Thymus (tissue), 11 donors: ENCODE measurements at regions not wholly inside any gene's neighbourhood (a gene's known extent, or its start where the extent isn't known, plus 50 kb on each side); places are given as distances from the start of the nearest gene placed in this dataset.
A peak's percentile ranks its signal among the peaks of the same experiment; 100 is the strongest.

Experiments
- DNase-seq, 9 donors: peaks; one replicate each; pipeline ENCODE4 v3.0.0-alpha.2; 2013; ENCODE audit warnings: low spot score in 9 of 9, low read depth in 6 of 9, missing footprints in 1 of 9
- H3K27ac ChIP-seq, 2 donors: one replicate each; pipeline ENCODE4 v1.5.1; 2013; ENCODE audit warnings: control low read depth in 1 of 2, low read depth in 1 of 2, low read length in 1 of 2, mild to moderate bottlenecking in 1 of 2, moderate library complexity in 1 of 2
- H3K27me3 ChIP-seq, 2 donors: one replicate each; pipeline ENCODE4 v1.5.1; 2013; ENCODE audit warnings: low read length in 1 of 2; ENCODE audit not compliant: control insufficient read depth in 2 of 2, insufficient read depth in 1 of 2
- H3K36me3 ChIP-seq, 2 donors: one replicate each; pipeline ENCODE4 v1.5.1; 2013; ENCODE audit warnings: low read length in 1 of 2, mild to moderate bottlenecking in 1 of 2, moderate library complexity in 1 of 2; ENCODE audit not compliant: control insufficient read depth in 2 of 2, insufficient read depth in 2 of 2
- H3K4me1 ChIP-seq, 2 donors: one replicate each; pipeline ENCODE4 v1.5.1; 2013; ENCODE audit warnings: low read length in 2 of 2; ENCODE audit not compliant: control insufficient read depth in 2 of 2, insufficient read depth in 2 of 2
- H3K4me3 ChIP-seq, 2 donors: one replicate each; pipeline ENCODE4 v1.5.1; 2013; ENCODE audit warnings: low read length in 2 of 2, control low read depth in 1 of 2, mild to moderate bottlenecking in 1 of 2
- H3K9me3 ChIP-seq, 2 donors: one replicate each; pipeline ENCODE4 v1.5.1; 2013; ENCODE audit warnings: low read length in 1 of 2, mild to moderate bottlenecking in 1 of 2; ENCODE audit not compliant: control insufficient read depth in 2 of 2, insufficient read depth in 1 of 2
- WGBS: extraction: QIAGEN DNeasy Blood & Tissue Kit; methylation state at CpG from one replicate; pipeline ENCODE4 v1.1.7; 2013; 5-methylcytosine and 5-hydroxymethylcytosine counted together
- donor health status: healthy.

DNA sequence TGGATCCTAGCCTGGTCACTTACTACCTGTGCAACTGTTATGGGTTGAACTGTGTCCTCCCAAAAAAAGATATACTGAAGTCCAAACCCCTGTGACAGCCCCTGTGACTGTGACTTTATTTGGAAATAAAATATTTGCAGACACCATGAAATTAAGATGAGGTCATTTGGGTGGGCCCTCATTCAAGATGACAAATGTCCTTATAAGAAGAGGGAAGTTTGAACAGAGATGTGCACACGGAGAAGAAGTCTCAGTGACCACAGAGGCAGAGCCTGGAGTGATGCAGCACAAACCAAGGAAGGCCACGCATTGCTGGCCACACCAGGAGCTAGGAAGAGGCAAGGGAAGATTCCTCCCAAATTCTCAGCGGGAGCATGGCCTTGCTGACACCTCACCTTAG lies 249.7 kb upstream of the RUNX1 start:
- WGBS = 81% methylated on average over 3 of the region's 3 CpGs
- H3K4me1 ChIP-seq = peaks cover 0 to 6% of the 10 kb centered on the region in 2 donors
- H3K27me3 ChIP-seq = no peaks in the 10 kb centered on the region
- H3K4me3 ChIP-seq = no peak overlapping the region
- H3K27ac ChIP-seq = no peak overlapping the region
- H3K36me3 ChIP-seq = no peaks in the 10 kb centered on the region
- no peaks in the 10 kb centered on the region for H3K9me3 ChIP-seq
- no peak for DNase-seq

DNA sequence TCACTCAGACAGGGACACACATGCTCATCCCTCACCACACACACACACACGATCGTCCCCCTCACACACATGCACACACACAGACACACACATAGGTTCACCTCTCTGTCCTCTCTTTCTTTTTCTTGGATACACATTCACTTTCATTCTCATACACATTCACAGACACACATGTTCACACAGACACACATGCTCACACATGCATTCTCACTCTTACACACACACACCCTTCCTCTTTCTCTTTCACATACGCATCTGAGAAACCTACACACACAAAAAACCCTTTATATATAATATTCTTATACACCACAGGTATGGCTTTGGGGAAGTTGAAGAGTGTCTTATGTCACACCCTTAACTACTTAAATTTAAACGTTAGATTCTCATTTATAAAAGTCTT lies 248.6 kb upstream of the RUNX1 start:
- peaks cover 0 to 6% of the 10 kb centered on the region in 2 donors for H3K4me1 ChIP-seq
- H3K36me3 ChIP-seq = no peaks in the 10 kb centered on the region
- no peak overlapping the region for H3K27ac ChIP-seq
- WGBS = 95% methylated on average over 4 of the region's 4 CpGs
- H3K4me3 ChIP-seq = no peak overlapping the region
- H3K27me3 ChIP-seq = no peaks in the 10 kb centered on the region
- no peak for DNase-seq
- H3K9me3 ChIP-seq = no peaks in the 10 kb centered on the region

DNA sequence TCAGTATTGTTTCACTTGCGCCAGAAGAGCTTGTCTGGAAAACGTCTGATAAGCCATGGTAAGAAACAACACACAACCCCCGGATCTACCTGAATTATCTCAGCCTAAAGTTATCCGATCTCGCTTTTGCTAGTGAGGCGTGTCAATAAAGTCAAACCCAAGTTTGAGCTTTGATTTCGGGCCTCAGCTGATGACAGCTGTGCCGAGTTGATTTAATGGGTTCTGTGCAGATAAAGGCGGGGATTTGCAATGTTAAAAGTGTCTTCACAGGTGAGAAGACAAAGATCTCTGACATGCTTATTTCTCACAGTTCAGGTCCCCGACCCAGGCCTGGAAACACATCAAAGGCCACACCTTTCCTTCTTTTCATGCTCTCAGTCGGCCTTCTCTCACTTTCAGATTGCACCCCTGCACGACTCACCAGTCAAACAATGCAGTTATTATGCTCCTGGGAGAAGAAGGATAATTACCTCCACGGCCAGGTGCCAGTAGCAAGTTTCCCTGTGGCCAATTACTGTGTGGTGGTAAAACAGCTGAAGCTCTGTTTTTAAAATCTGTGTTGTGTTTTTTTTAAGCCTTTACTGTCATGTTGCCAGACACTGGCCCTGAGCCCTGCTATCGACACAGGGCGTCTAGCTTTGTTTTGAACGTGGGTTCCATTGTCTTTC lies 245.3 kb upstream of the RUNX1 start:
- H3K4me3 ChIP-seq = no peak overlapping the region
- no peak overlapping the region for H3K27ac ChIP-seq
- H3K9me3 ChIP-seq = no peaks in the 10 kb centered on the region
- DNase-seq = peak in 1 of 9 donors; percentile 16
- H3K4me1 ChIP-seq = peaks cover 0 to 6% of the 10 kb centered on the region in 2 donors
- 86% methylated on average over 16 of the region's 16 CpGs for WGBS
- H3K36me3 ChIP-seq = no peaks in the 10 kb centered on the region
- H3K27me3 ChIP-seq = no peaks in the 10 kb centered on the region

DNA sequence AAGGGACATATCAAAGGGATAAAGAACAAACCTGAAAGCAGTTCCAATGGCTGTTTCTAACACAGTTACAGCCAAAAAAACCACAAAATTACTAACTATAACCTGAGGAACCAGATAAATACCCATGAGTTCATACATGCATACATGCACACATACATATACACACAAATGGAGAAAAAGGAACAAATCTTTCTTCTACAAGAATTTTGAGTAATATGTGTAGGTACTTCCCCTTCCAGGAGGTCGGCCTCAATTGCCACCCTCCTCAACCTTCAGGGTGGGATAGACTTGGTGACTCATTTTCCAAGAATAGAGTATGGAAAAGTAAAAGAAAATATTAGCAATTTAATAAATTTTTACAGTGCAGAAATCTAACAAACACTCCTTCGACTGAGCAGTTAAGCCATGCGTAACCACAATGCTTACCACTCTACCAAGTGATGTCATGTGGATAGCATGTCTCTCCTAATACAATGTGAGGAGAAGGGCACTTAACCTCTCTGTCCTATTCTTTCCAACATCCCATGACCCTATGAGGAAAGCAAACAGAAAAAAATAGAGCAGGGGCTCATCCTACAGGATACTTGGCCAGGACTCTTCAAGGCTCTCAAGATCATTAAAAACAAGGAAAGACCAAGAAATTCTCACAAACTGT lies 243.0 kb upstream of the RUNX1 start:
- peaks cover 1 to 4% of the 10 kb centered on the region in 2 donors for H3K9me3 ChIP-seq
- no peak for DNase-seq
- H3K36me3 ChIP-seq = no peaks in the 10 kb centered on the region
- no peaks in the 10 kb centered on the region for H3K27me3 ChIP-seq
- peaks cover 0 to 6% of the 10 kb centered on the region in 2 donors for H3K4me1 ChIP-seq
- no peak overlapping the region for H3K4me3 ChIP-seq
- no peak overlapping the region for H3K27ac ChIP-seq
- WGBS = 88% methylated on average over 3 of the region's 3 CpGs

DNA sequence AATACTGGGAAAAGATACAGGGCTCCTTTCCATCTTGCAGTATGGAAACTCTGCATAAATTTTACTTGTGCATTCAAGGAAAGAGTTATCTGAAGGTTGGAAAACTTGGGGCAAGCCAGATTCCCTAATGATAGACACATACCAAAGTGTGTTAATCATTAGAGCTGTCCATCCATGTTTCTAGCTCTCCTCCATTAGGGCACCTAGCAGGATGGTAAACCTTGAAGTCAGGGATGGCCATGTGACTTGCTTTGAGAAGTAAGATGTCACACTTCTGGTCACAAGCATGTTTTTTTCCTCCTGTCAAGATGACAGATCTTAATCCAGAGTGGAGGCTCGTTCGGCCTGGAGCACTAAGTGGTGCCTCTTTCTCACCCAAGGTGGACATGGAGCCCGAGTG lies 241.9 kb upstream of the RUNX1 start:
- H3K9me3 ChIP-seq = peaks cover 1 to 5% of the 10 kb centered on the region in 2 donors
- 95% methylated on average over 3 of the region's 3 CpGs for WGBS
- H3K27me3 ChIP-seq = no peaks in the 10 kb centered on the region

DNA sequence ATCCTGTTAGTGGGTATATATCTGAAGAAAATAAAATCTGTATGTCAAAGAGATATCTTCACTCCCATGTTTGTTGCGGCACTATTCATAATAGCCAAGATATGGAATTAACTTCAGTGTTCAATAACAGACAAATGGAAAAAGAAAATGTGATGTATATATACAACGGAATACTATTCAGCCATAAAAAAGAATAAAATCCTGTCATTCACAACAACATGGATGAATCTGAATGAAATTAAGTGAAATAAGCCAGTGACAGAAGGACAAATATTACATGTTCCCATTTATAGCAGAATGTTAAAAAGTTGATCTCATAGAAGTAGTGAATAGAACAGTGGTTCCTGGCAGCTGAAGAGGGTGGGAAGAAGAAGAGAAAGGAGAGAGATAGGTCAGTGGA lies 239.1 kb upstream of the RUNX1 start:
- H3K27me3 ChIP-seq = no peaks in the 10 kb centered on the region
- no peak overlapping the region for H3K27ac ChIP-seq
- H3K9me3 ChIP-seq = peaks cover 1 to 5% of the 10 kb centered on the region in 2 donors
- no peaks in the 10 kb centered on the region for H3K36me3 ChIP-seq
- no peak overlapping the region for H3K4me3 ChIP-seq
- H3K4me1 ChIP-seq = peaks cover 0 to 2% of the 10 kb centered on the region in 2 donors
- over 99% methylated on average over 2 of the region's 2 CpGs for WGBS
- DNase-seq = no peak

More for the DNA sequence above, 241.9 kb upstream of the RUNX1 start:
- Histone ChIP-seq H3K36me3 (no peaks in the 10 kb centered on the region), H3K4me3 (no peak overlapping the region), H3K4me1 (peaks cover 0 to 6% of the 10 kb centered on the region in 2 donors), H3K27ac (no peak overlapping the region)
- no peak for DNase-seq

DNA sequence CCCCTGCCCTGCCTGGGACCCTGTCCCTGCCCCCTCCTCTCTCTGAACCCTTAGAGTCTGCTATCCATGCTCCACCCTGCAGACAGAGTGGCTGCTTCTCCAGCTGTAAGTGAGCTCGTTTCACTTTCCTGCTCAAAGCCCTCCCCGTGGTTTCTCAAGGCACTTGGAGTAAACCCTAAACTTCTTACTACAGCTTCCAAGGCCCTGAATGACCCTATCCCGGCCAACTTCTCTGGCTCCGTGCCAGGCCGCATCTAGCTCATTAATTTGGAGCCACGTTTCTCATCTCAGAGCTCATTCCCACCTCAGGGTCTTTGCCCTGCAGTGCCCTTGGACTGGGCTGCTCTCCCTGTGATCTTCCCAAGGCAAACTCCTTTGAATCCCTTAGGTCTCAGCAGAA lies 235.1 kb upstream of the RUNX1 start:
- DNase-seq = no peak
- Histone ChIP-seq H3K9me3 (peaks cover 1 to 5% of the 10 kb centered on the region in 2 donors), H3K27ac (no peak overlapping the region), H3K4me1 (peaks cover 0 to 2% of the 10 kb centered on the region in 2 donors), H3K27me3 (no peaks in the 10 kb centered on the region), H3K4me3 (no peak overlapping the region), H3K36me3 (no peaks in the 10 kb centered on the region)
- 79% methylated on average over 6 of the region's 6 CpGs for WGBS

DNA sequence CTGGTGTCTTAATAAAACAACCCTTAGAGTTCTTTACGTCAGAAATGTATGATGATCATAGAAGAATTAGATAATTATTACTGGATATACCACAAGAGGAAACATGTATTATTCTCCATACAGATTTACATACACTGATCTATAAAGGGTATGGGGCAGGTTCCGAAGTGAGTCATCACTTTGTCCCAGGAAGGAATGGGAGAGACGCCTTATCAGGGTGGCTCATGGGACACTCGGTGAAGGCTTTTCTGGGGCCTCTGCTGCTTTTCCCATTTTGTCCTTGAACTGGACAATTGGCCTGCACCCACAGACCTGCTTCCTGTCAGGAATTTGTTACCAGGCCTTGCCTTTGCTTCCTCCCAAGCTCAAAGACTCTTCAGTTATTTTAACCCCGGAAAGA lies 233.8 kb upstream of the RUNX1 start:
- H3K27ac ChIP-seq = no peak overlapping the region
- no peaks in the 10 kb centered on the region for H3K36me3 ChIP-seq
- WGBS = 97% methylated on average over 5 of the region's 5 CpGs
- no peaks in the 10 kb centered on the region for H3K27me3 ChIP-seq
- peaks cover 1 to 5% of the 10 kb centered on the region in 2 donors for H3K9me3 ChIP-seq
- H3K4me3 ChIP-seq = no peak overlapping the region
- no peak for DNase-seq
- peaks cover 0 to 2% of the 10 kb centered on the region in 2 donors for H3K4me1 ChIP-seq

DNA sequence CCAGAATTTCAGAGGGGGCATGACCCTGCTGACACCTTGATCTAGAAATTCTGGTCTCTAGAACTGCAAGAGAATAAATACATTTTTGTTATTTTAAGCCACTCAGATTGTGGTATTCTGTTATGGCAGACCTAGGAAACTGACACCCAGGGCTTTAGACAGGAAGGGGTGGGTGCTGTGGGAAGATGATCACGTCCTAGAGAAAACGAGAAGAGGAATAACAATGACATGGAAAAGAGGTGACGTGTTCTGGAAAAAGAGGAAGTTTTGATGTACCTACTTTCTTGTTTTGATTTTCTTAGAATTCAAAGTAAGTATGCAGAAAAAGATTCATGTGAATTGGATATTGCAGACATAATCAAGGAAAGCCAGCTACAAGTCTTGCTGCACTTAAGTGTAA lies 232.9 kb upstream of the RUNX1 start:
- DNase-seq = no peak
- no peak overlapping the region for H3K27ac ChIP-seq
- no peaks in the 10 kb centered on the region for H3K27me3 ChIP-seq
- H3K4me1 ChIP-seq = peaks cover 0 to 2% of the 10 kb centered on the region in 2 donors
- no peak overlapping the region for H3K4me3 ChIP-seq
- no peaks in the 10 kb centered on the region for H3K9me3 ChIP-seq
- 23% methylated on average over 3 of the region's 3 CpGs for WGBS
- no peaks in the 10 kb centered on the region for H3K36me3 ChIP-seq
